Coronary artery (tissue), 2 donors: ENCODE measurements at regions not wholly inside any gene's neighbourhood (a gene's known extent, or its start where the extent isn't known, plus 50 kb on each side); places are given as distances from the start of the nearest gene placed in this dataset.

Experiments used
- DNase-seq: peaks from one replicate; pipeline ENCODE4 v3.0.0-alpha.2; 2017; ENCODE audit warnings: low spot score
- H3K27ac ChIP-seq, 2 donors: fragments of 200-600 bp; sonication (generic); one replicate each; pipeline ENCODE4 v1.5.1; 2016 to 2019
- H3K4me3 ChIP-seq: fragments of 200-600 bp; sonication (generic); 2 replicates; pipeline ENCODE4 v1.5.1; 2016; ENCODE audit warnings: mild to moderate bottlenecking, moderate library complexity
- CTCF ChIP-seq: fragments of 200-600 bp; sonication (generic); IDR thresholded peaks from one replicate; pipeline ENCODE4 v1.5.1; 2019; ENCODE audit warnings: antibody characterized with exemption

- DNase-seq = no peak
- H3K4me3 ChIP-seq = no peak overlapping the region
- no peak overlapping the region for H3K27ac ChIP-seq
- no peak for TF ChIP-seq CTCF
These were observed 86.3 kb upstream of the FAT3 start for GRCh38 chr11:92138296-92138695.

DNA sequence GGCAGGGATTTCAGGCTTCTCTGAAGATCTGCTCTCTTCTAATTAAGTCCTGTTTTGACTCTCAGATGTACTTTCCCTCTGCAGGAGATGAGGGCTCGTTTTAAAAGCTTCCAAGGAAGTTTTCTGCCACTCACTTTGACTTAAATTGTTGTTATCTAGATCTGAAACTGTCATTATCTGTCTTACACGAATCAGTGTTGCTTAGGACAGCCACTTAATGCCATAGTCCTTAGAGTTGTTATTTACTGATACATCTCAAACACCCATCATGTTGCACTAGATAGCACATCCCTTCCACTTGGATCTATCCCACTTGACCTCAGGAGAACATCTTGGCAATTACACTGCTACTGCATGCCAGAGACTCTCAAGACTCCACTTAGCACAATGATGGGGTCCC is 86.9 kb upstream of the FAT3 start:
- DNase-seq = no peak
- Histone ChIP-seq H3K27ac (no peak overlapping the region), H3K4me3 (no peak overlapping the region)
- TF ChIP-seq CTCF = no peak

DNA sequence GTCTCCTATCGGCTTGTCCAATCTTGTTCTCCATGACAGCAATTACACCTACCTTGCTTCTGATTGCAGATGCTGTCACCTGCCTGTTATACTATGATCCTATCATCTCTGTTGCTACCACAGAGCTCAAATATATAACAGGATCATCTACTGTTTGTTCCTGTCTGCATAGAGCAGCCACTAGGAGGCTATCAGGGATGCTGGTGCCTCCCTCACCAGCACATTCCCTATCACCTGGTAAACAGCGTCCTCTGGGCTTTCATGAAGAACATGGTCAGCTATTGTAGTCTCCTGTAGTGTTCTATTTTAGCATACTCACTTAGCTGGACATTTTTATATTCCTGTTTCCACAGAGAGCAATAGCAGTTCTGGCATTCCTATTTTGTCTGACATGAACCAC is 87.8 kb upstream of the FAT3 start:
- no peak for TF ChIP-seq CTCF

DNA sequence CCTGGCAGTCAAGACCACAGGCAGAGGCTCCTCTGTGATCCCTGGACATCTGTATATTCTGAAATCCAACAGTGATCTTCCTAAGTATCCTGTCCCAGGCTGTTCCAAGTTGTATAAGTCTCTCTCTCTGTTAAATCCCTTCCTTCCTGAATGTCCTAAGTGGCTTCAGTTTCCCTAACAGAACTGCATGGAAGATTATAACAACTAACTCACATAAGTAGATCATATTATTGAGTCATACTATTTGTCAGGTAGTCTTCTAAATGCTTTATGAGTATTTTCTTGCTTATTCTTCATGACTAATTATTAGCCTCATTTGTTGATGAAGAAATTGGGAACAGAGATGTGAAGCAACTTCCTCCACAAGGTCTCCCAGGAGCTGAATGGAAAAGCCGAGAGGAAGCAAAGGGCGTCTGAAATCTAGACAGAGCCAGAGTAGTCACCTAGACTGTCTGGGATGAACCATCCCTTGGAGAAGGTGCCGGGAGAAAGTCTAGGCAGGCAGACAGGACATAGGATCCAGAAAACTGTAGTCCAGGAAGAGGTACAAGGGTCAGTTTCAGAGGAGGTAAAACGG is 93.2 kb upstream of the FAT3 start:
- H3K27ac ChIP-seq = no peak overlapping the region
- no peak for TF ChIP-seq CTCF
- no peak overlapping the region for H3K4me3 ChIP-seq
- DNase-seq = no peak

More for the DNA sequence above, 87.8 kb upstream of the FAT3 start:
- Histone ChIP-seq H3K4me3 (no peak overlapping the region), H3K27ac (no peak overlapping the region)
- no peak for DNase-seq

DNA sequence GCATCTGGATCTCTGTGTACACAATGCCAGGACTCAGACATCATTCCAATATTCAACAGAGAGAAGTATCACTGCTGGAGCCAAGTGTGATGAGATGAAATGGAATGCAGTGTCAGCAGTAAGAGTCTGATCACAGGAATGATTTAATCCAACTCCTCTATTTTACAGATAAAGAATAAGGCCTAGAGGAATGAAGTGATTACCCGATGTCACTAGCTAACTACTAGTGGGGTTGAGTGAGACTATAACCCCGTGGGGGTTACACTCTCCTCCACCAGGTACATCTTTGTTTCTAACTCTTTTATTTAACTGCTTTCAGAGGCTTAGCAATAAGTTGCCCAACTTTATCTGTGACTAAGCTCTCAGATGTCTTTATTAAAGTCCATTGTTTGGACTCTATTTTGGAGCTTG is 94.2 kb upstream of the FAT3 start:
- H3K27ac ChIP-seq = no peak overlapping the region
- no peak overlapping the region for H3K4me3 ChIP-seq
- no peak for TF ChIP-seq CTCF
- DNase-seq = no peak

- DNase-seq = no peak
- Histone ChIP-seq H3K27ac (no peak overlapping the region), H3K4me3 (no peak overlapping the region)
- no peak for TF ChIP-seq CTCF
These were observed 94.8 kb upstream of the FAT3 start for GRCh38 chr11:92129811-92130210.

DNA sequence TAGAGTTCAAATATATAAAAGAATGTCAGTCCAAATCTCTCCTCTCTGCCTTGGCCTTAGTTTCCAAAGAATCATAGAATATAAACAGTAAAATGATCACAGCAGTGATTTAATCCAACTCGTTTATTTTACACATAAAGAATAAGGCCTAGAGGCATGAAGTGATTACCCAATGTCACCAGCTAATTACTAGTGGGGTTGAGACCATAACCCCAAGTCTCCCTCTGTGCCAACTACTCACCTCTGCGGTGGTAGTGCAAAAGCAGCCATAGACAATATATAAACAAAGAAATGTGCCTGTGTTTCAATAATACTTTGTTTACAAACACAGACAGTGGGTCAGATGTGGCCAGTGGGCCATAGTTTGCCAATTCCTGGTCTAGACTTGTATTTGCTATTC is 96.6 kb upstream of the FAT3 start:
- DNase-seq = no peak
- no peak overlapping the region for H3K27ac ChIP-seq
- no peak for TF ChIP-seq CTCF

More for the DNA sequence above, 96.6 kb upstream of the FAT3 start:
- no peak overlapping the region for H3K4me3 ChIP-seq
